ENCODE measurements at regions not wholly inside any gene's neighbourhood (a gene's known extent, or its start where the extent isn't known, plus 50 kb on each side); places are given as distances from the start of the nearest gene placed in this dataset.
A peak's percentile ranks its signal among the peaks of the same experiment; 100 is the strongest.
"Not testable (repeated sequence)": the region's sequence is repeated elsewhere in the genome, so short reads cannot be mapped to it uniquely, and the experiment has no call there.

DNA sequence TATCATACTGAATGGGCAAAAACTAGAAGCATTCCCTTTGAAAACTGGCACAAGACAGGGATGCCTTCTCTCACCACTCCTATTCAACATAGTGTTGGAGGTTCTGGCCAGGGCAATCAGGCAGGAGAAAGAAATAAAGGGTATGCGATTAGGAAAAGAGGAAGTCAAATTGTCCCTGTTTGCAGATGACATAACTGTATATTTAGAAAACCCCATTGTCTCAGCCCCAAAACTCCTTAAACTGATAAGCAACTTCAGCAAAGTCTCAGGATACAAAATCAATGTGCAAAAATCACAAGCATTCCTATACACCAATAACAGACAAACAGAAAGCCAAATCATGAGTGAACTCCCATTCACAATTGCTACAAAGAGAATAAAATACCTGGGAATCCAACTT is 52.5 kb upstream of the CCDC71L start:
- H3K36me3 ChIP-seq; H3K4me3 ChIP-seq; H3K27me3 ChIP-seq; DNase-seq; H3K27ac ChIP-seq; ATAC-seq; H3K9me3 ChIP-seq; intact Hi-C loops (cut with DNase I): not testable (repeated sequence)
- H3K4me1 ChIP-seq = peaks cover 0 to 21% (median 1%) of the 10 kb centered on the region in 9 donors
- WGBS, 2 donors = 69 to 86% methylated on average over 1 of the region's 1 CpG

DNA sequence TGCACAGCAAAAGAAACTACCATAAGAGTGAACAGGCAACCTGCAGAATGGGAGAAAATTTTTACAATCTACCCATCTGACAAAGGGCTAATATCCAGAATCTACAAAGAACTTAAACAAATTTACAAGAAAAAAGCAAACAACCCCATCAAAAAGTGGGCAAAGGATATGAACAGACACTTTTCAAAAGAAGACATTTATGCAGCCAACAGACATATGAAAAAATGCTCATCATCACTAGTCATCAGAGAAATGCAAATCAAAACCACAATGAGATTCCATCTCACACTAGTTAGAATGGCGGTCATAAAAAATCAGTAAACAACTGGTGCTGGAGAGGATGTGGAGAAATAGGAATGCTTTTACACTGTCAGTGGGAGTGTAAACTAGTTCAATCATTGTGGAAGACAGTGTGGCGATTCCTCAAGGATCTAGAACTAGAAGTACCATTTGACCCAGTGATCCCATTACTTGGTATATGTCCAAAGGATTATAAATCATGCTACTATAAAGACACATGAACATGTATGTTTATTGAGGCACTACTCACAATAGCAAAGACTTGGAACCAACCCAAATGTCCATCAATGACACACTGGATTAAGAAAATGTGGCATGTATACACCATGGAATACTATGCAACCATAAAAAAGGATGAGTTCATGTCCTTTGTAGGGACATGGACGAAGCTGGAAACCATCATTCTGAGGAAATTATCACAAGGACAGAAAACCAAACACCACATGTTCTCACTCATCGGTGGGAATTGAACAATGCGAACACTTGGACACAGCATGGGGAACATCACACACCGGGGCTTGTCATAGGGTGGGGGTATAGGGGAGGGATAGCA is 53.9 kb upstream of the CCDC71L start:
- H3K4me3 ChIP-seq, H3K27me3 ChIP-seq, H3K36me3 ChIP-seq, H3K9me3 ChIP-seq, H3K27ac ChIP-seq, ATAC-seq, DNase-seq: not testable (repeated sequence)
- peaks cover 0 to 35% (median 6%) of the 10 kb centered on the region in 9 donors for H3K4me1 ChIP-seq
- WGBS, 2 donors = 95% methylated on average over 6 of the region's 6 CpGs
- intact Hi-C loops (cut with DNase I) = loop anchor here in 2 of 10 donors (5.0 kb wide), 2 partner anchors 48 to 53 kb away; partner anchors contain the start of gene CCDC71L (in 1 of the 2)

DNA sequence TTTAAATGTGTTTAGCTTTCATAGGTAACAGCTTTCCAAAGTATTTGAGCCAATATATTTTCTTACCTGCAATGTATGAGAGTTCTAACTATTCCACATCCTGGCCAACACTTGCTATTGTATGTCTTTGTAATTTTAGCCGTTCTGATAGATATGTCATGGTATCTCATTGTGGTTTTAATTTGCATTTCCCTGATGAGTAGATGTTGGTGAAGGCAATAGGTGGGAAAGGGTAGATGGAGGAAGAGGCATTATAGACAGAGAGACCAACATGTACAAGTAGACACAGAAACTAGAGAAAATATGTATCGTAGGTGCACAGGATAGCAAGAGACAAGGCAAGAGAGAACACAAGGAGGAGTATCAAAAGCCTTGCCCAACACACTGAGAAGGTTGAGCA is 54.8 kb upstream of the CCDC71L start:
- TF ChIP-seq, protein P1, sequence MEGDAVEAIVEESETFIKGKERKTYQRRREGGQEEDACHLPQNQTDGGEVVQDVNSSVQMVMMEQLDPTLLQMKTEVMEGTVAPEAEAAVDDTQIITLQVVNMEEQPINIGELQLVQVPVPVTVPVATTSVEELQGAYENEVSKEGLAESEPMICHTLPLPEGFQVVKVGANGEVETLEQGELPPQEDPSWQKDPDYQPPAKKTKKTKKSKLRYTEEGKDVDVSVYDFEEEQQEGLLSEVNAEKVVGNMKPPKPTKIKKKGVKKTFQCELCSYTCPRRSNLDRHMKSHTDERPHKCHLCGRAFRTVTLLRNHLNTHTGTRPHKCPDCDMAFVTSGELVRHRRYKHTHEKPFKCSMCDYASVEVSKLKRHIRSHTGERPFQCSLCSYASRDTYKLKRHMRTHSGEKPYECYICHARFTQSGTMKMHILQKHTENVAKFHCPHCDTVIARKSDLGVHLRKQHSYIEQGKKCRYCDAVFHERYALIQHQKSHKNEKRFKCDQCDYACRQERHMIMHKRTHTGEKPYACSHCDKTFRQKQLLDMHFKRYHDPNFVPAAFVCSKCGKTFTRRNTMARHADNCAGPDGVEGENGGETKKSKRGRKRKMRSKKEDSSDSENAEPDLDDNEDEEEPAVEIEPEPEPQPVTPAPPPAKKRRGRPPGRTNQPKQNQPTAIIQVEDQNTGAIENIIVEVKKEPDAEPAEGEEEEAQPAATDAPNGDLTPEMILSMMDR (IDR thresholded peaks at IDR 0.05) = no peak
- Histone ChIP-seq H3K4me3 (no peak overlapping the region), H3K9me3 (peaks cover 0 to 5% (median 0%) of the 10 kb centered on the region in 11 donors), H3K27me3 (no peaks in the 10 kb centered on the region), H3K36me3 (no peaks in the 10 kb centered on the region), H3K27ac (no peak overlapping the region), H3K4me1 (peaks cover 0 to 44% (median 6%) of the 10 kb centered on the region in 9 donors)
- ATAC-seq = no peak
- no peak for DNase-seq
- 94 to 97% methylated on average over 2 of the region's 2 CpGs for WGBS, 2 donors
- intact Hi-C loops (cut with DNase I) = loop anchor here in 2 of 10 donors (5.0 kb wide), 2 partner anchors 48 to 53 kb away; partner anchors contain the start of gene CCDC71L (in 1 of the 2)

DNA sequence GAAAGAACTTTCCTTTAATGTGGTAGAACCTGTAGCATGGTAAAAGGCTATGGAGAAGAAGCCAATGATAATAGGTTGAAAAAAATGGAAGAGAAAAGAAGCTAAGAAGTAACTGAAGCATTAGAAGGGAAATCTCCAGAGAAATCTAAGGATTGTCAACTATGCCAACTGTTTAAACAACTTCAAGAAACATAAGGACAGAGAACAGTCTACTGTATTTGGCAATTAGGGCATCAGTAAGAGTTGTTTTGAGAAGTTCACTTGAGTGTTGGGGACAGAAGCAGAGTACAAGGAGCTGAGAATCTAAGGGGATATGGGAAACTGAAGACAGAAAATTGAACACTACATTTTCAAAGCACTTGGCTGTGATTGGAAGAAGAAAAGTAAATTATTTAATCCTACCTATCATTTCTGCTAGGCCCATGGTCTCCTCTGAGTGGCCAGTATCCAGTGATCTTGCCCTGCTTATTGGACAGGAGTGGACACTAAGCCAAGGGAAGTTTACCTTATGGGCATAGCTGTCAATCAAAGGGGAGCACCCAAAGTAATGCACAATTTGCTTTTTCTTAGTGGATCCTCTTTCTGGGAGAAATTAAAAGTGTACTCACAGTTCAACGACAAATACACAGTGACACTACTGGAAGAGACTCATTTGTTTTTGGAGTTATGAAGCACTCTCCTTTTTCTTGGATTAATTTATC is 56.4 kb upstream of the CCDC71L start:
- Histone ChIP-seq H3K27me3 (no peaks in the 10 kb centered on the region), H3K4me3 (no peak overlapping the region), H3K36me3 (no peaks in the 10 kb centered on the region), H3K4me1 (peaks cover 0 to 48% (median 6%) of the 10 kb centered on the region in 9 donors), H3K27ac (peak overlapping the region in 7 of 10 donors; percentile 1 to 83 (median 26)), H3K9me3 (peaks cover 0 to 5% (median 0%) of the 10 kb centered on the region in 11 donors)
- TF ChIP-seq, protein P1 (IDR thresholded peaks at IDR 0.05) = no peak
- DNase-seq = no peak
- WGBS, 2 donors = 85 to 86% methylated on average over 1 of the region's 1 CpG
- no peak for ATAC-seq
- intact Hi-C loops (cut with DNase I) = loop anchor here in 2 of 10 donors (5.0 kb wide), 2 partner anchors 50 to 55 kb away; partner anchors contain the start of gene CCDC71L (in 1 of the 2)
